ENCODE measurements at regions not wholly inside any gene's neighbourhood (a gene's known extent, or its start where the extent isn't known, plus 50 kb on each side); places are given as distances from the start of the nearest gene placed in this dataset.
"Not testable (repeated sequence)": the region's sequence is repeated elsewhere in the genome, so short reads cannot be mapped to it uniquely, and the experiment has no call there.

- H3K4me3 ChIP-seq, result no peak overlapping the region
- ATAC-seq (no peak), DNase-seq (no peak)
- TF ChIP-seq, protein P1, sequence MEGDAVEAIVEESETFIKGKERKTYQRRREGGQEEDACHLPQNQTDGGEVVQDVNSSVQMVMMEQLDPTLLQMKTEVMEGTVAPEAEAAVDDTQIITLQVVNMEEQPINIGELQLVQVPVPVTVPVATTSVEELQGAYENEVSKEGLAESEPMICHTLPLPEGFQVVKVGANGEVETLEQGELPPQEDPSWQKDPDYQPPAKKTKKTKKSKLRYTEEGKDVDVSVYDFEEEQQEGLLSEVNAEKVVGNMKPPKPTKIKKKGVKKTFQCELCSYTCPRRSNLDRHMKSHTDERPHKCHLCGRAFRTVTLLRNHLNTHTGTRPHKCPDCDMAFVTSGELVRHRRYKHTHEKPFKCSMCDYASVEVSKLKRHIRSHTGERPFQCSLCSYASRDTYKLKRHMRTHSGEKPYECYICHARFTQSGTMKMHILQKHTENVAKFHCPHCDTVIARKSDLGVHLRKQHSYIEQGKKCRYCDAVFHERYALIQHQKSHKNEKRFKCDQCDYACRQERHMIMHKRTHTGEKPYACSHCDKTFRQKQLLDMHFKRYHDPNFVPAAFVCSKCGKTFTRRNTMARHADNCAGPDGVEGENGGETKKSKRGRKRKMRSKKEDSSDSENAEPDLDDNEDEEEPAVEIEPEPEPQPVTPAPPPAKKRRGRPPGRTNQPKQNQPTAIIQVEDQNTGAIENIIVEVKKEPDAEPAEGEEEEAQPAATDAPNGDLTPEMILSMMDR (IDR thresholded peaks at IDR 0.05), result no peak
- no peak for TF ChIP-seq POLR2A (IDR thresholded peaks at IDR 0.05)
- H3K27ac ChIP-seq, result no peak overlapping the region
- H3K36me3 ChIP-seq, result no peaks in the 10 kb centered on the region
- H3K27me3 ChIP-seq, result no peaks in the 10 kb centered on the region
- 84 to 97% (median 89%) methylated on average over 2 of the region's 2 CpGs for WGBS, 4 donors
- intact Hi-C loops (cut with DNase I), result no loop called here
- H3K4me1 ChIP-seq, result no peaks in the 10 kb centered on the region
- H3K9me3 ChIP-seq, result peaks cover 0 to 6% (median 0%) of the 10 kb centered on the region in 12 donors
These were observed 189.2 kb downstream of the OSR1 start for GRCh38 chr2:19169134-19169768.

- not testable (repeated sequence) for H3K36me3 ChIP-seq, H3K27ac ChIP-seq, H3K4me3 ChIP-seq
These were observed 194.3 kb downstream of the OSR1 start for GRCh38 chr2:19164099-19164498.

DNA sequence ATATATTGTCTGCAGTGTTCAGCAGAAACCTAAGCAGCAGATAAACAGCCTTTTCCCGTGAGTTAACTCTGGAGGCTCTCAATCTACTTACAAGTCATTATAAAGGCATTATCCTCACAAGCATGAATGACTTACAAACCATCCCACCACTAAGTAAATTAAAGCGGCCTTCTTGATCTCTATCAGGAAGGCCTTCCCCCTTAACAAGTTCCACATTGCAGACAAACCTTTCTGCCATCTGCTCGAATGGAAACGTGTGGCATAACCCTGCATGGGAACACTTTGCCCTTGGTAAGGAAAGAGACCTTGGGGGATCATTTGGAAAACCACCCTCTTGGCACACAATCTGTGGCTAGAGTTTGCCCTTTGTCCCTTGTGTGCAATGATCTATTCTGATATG lies 199.5 kb downstream of the OSR1 start:
- H3K27ac ChIP-seq, result no peak overlapping the region
- TF ChIP-seq POLR2A (IDR thresholded peaks at IDR 0.05), result no peak
- TF ChIP-seq, protein P1 (IDR thresholded peaks at IDR 0.05), result no peak
- H3K27me3 ChIP-seq, result no peaks in the 10 kb centered on the region
- peaks cover 0 to 19% (median 7%) of the 10 kb centered on the region in 12 donors for H3K9me3 ChIP-seq
- 84 to 88% (median 85%) methylated on average over 4 of the region's 4 CpGs for WGBS, 4 donors
- H3K36me3 ChIP-seq, result no peaks in the 10 kb centered on the region
- ATAC-seq (no peak), DNase-seq (no peak)
- H3K4me3 ChIP-seq, result no peak overlapping the region
- no peaks in the 10 kb centered on the region for H3K4me1 ChIP-seq
- intact Hi-C loops (cut with DNase I), result no loop called here

More at GRCh38 chr2:19164099-19164498, 194.3 kb downstream of the OSR1 start:
- H3K4me1 ChIP-seq; ATAC-seq; DNase-seq; H3K27me3 ChIP-seq; intact Hi-C loops (cut with DNase I): not testable (repeated sequence)
- 56 to 60% (median 59%) methylated on average over 7 to 9 of the region's 9 CpGs for WGBS, 4 donors
- peaks cover 0 to 20% (median 7%) of the 10 kb centered on the region in 12 donors for H3K9me3 ChIP-seq

- no peak overlapping the region for H3K27ac ChIP-seq
- DNase-seq, result no peak
- no peaks in the 10 kb centered on the region for H3K4me1 ChIP-seq
- H3K27me3 ChIP-seq, result no peaks in the 10 kb centered on the region
- WGBS, 4 donors, result 30 to 78% (median 36%) methylated on average over 1 of the region's 1 CpG
- peaks cover 0 to 19% (median 7%) of the 10 kb centered on the region in 12 donors for H3K9me3 ChIP-seq
- intact Hi-C loops (cut with DNase I), result no loop called here
- H3K4me3 ChIP-seq, result no peak overlapping the region
- no peak for ATAC-seq
- H3K36me3 ChIP-seq, result no peaks in the 10 kb centered on the region
- TF ChIP-seq, protein P1 (IDR thresholded peaks at IDR 0.05), result no peak
- TF ChIP-seq POLR2A (IDR thresholded peaks at IDR 0.05), result no peak
These were observed 200.2 kb downstream of the OSR1 start for GRCh38 chr2:19158211-19158610.

GRCh38 chr2:19156646-19157045 lies 201.8 kb downstream of the OSR1 start:
- no peak for TF ChIP-seq POLR2A (IDR thresholded peaks at IDR 0.05)
- TF ChIP-seq, protein P1 (IDR thresholded peaks at IDR 0.05), result no peak
- H3K4me3 ChIP-seq, result no peak overlapping the region
- DNase-seq (no peak), ATAC-seq (no peak)
- H3K36me3 ChIP-seq, result no peaks in the 10 kb centered on the region
- intact Hi-C loops (cut with DNase I), result no loop called here
- 93 to 99% (median 96%) methylated on average over 1 of the region's 1 CpG for WGBS, 4 donors
- peaks cover 0 to 18% (median 10%) of the 10 kb centered on the region in 12 donors for H3K9me3 ChIP-seq
- no peak overlapping the region for H3K27ac ChIP-seq
- H3K4me1 ChIP-seq, result no peaks in the 10 kb centered on the region
- no peaks in the 10 kb centered on the region for H3K27me3 ChIP-seq

Data from heart left ventricle (tissue), 16 donors.